ELF-1 (cell line): ENCODE measurements at regions not wholly inside any gene's neighbourhood (a gene's known extent, or its start where the extent isn't known, plus 50 kb on each side); places are given as distances from the start of the nearest gene placed in this dataset.
"Not testable (repeated sequence)": the region's sequence is repeated elsewhere in the genome, so short reads cannot be mapped to it uniquely, and the experiment has no call there.

Experiments
- DNase-seq: peaks from one replicate; pipeline ENCODE4 v3.0.0-alpha.2; 2016; ENCODE audit warnings: low read depth, low spot score

- no peak for DNase-seq
Observed at GRCh38 chr4:42824278-42824977, 68.1 kb upstream of the GRXCR1 start.

GRCh38 chr4:42821230-42821629 lies 71.3 kb upstream of the GRXCR1 start:
- DNase-seq: no peak

GRCh38 chr4:42819863-42820514 lies 72.5 kb upstream of the GRXCR1 start:
- no peak for DNase-seq

GRCh38 chr4:42817913-42818312 lies 74.6 kb upstream of the GRXCR1 start:
- DNase-seq: no peak

- DNase-seq: no peak
Observed at GRCh38 chr4:42816880-42817400, 75.6 kb upstream of the GRXCR1 start.

GRCh38 chr4:42816189-42816879 lies 76.2 kb upstream of the GRXCR1 start:
- no peak for DNase-seq

GRCh38 chr4:42809419-42810084 lies 83.0 kb upstream of the GRXCR1 start:
- no peak for DNase-seq

GRCh38 chr4:42806303-42806835 lies 86.1 kb upstream of the GRXCR1 start:
- DNase-seq: no peak

GRCh38 chr4:42789041-42789567 lies 103.4 kb upstream of the GRXCR1 start:
- DNase-seq: no peak

GRCh38 chr4:42787079-42787463 lies 105.4 kb upstream of the GRXCR1 start:
- no peak for DNase-seq

- DNase-seq: peak; percentile 57
Observed at GRCh38 chr4:42786350-42787078, 106.0 kb upstream of the GRXCR1 start.

- DNase-seq: no peak
Observed at GRCh38 chr4:42785817-42786216, 106.7 kb upstream of the GRXCR1 start.

GRCh38 chr4:42781315-42781714 lies 111.2 kb upstream of the GRXCR1 start:
- no peak for DNase-seq

GRCh38 chr4:42778349-42778748 lies 114.2 kb upstream of the GRXCR1 start:
- DNase-seq: no peak

GRCh38 chr4:42768125-42768748 lies 111.3 kb upstream of the ATP8A1 start:
- peak; percentile 76 for DNase-seq

- peak; percentile 73 for DNase-seq
Observed at GRCh38 chr4:42767669-42768068, 110.8 kb upstream of the ATP8A1 start.

GRCh38 chr4:42761804-42762203 lies 104.9 kb upstream of the ATP8A1 start:
- no peak for DNase-seq

GRCh38 chr4:42754965-42755364 lies 98.1 kb upstream of the ATP8A1 start:
- DNase-seq: not testable (repeated sequence)

GRCh38 chr4:42751587-42751986 lies 94.7 kb upstream of the ATP8A1 start:
- no peak for DNase-seq

GRCh38 chr4:42750856-42751255 lies 94.0 kb upstream of the ATP8A1 start:
- DNase-seq: no peak
